HL-60 (cell line): ENCODE measurements at regions not wholly inside any gene's neighbourhood (a gene's known extent, or its start where the extent isn't known, plus 50 kb on each side); places are given as distances from the start of the nearest gene placed in this dataset.
A peak's percentile ranks its signal among the peaks of the same experiment; 100 is the strongest.
"Not testable (repeated sequence)": the region's sequence is repeated elsewhere in the genome, so short reads cannot be mapped to it uniquely, and the experiment has no call there.

Experiments
- DNase-seq, 2 experiments: peaks; one replicate each; pipeline ENCODE4 v3.0.0-alpha.2; 2010 to 2020; ENCODE audit warnings: low read depth in 1 of 2, low spot score in 1 of 2
- H3K27ac ChIP-seq: fragments of 250-450 bp; sonication (Bioruptor Pico); replicated peaks from 2 replicates; pipeline ENCODE4 v1.5.1; 2020; ENCODE audit warnings: mild to moderate bottlenecking, moderate library complexity
- H3K27me3 ChIP-seq: fragments of 250-450 bp; sonication (Bioruptor Pico); 2 replicates; pipeline ENCODE4 v1.5.1; 2021; ENCODE audit warnings: mild to moderate bottlenecking, moderate library complexity; ENCODE audit not compliant: insufficient read depth, poor library complexity, severe bottlenecking
- H3K4me3 ChIP-seq: replicated peaks from 2 replicates; pipeline ENCODE4 v1.5.1; 2011; ENCODE audit warnings: mild to moderate bottlenecking, control low read depth, low read length; ENCODE audit not compliant: insufficient read depth
- CTCF ChIP-seq: IDR thresholded peaks from one replicate; pipeline ENCODE4 v1.5.1; 2011; ENCODE audit warnings: low read length, control low read depth, inconsistent platforms; ENCODE audit not compliant: insufficient read depth
- GABPA ChIP-seq: IDR thresholded peaks from 2 replicates; pipeline ENCODE4 v1.6.1; 2012; ENCODE audit warnings: low read depth
- POLR2AphosphoS5 ChIP-seq: IDR thresholded peaks from 2 replicates; pipeline ENCODE4 v1.6.1; 2012; ENCODE audit warnings: low read depth
- REST ChIP-seq: IDR thresholded peaks from 2 replicates; pipeline ENCODE4 v1.6.1; 2012; ENCODE audit warnings: low read depth; ENCODE audit not compliant: insufficient replicate concordance
- SPI1 ChIP-seq: IDR thresholded peaks from 2 replicates; pipeline ENCODE4 v1.6.1; 2012; ENCODE audit warnings: low read depth, mild to moderate bottlenecking, borderline replicate concordance

DNA sequence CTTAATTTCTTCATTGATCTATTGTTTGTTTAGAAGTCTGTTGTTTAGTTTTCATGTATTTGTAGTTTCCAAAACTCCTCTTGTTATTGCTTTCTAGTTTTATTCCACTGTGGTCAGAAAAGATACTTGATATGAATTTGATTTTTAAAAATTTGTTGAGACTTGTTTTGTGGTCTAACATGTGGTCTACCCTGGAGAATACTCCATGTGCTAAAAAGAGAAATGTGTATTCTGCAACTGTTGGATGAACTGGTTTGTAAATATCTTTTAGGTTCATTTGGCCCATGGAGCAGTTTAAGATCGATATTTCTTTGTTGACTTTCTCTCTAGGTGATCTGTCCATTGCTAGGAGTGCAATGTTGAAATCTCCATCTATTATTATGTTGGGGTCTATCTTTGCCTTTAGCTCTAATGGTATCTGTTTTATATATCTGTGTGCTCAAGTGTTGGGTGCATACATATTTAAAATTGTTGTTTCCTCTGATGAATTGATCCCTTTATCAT is 150.6 kb upstream of the ATP10B start:
- no peak overlapping the region for H3K27ac ChIP-seq
- no peak for DNase-seq
- H3K27me3 ChIP-seq = no peaks in the 10 kb centered on the region
- no peak for TF ChIP-seq SPI1
- TF ChIP-seq REST = no peak
- no peak for TF ChIP-seq CTCF
- no peak for TF ChIP-seq GABPA
- TF ChIP-seq POLR2AphosphoS5 = no peak
- H3K4me3 ChIP-seq = no peak overlapping the region

- no peak for TF ChIP-seq CTCF
- no peak for TF ChIP-seq GABPA
- no peak for TF ChIP-seq REST
- TF ChIP-seq SPI1 = no peak
- TF ChIP-seq POLR2AphosphoS5 = no peak
- no peak for DNase-seq
- Histone ChIP-seq H3K27me3 (no peaks in the 10 kb centered on the region), H3K27ac (no peak overlapping the region), H3K4me3 (no peak overlapping the region)
Observed at GRCh38 chr5:161001604-161002003, 149.6 kb upstream of the ATP10B start.

DNA sequence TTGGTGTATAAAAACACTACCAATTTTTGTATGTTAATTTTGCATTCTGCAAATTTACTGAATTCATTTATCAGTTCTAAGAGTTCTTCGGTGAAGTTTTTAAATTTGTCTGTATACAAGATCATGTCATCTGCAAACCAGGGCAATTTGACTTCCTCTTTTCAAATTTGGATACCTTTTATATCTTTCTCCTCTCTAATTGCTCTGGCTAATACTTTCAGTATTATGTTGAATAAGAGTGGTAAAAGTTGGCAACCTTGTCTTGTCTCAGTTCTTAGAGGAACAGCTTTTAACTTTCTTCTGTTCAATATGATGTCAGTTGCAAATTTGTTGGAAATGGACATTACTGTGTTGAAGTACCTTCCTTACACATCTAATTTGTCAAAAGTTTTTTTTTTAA is 149.1 kb upstream of the ATP10B start:
- H3K27ac ChIP-seq, H3K4me3 ChIP-seq, H3K27me3 ChIP-seq, DNase-seq: not testable (repeated sequence)
- peak; percentile 48; the same call in 1 of the 2 replicates for TF ChIP-seq SPI1

DNA sequence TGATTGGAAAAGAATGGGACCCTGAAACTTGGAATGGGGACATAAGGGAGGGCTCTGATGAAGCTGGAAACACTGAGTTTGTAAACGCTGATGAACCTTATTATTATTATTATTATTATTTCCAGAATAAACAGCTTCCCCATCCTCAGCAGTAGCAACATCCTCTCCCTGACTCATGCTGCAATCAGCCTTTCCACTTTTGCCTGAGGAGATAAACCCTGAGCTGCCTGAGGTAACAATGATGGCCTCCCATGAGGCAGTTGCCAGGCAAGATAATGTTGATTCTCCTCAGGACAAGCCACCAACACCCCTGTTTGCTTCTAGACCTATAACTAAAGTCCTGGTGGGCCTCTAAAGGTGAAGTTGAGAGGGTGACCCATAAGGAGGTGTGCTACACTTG is 139.2 kb upstream of the ATP10B start:
- Histone ChIP-seq H3K27me3 (no peaks in the 10 kb centered on the region), H3K4me3 (no peak overlapping the region), H3K27ac (no peak overlapping the region)
- no peak for DNase-seq
- TF ChIP-seq CTCF = no peak
- TF ChIP-seq REST = no peak
- TF ChIP-seq SPI1 = no peak
- TF ChIP-seq POLR2AphosphoS5 = no peak
- TF ChIP-seq GABPA = no peak
